PC-9 (cell line): ENCODE measurements at regions not wholly inside any gene's neighbourhood (a gene's known extent, or its start where the extent isn't known, plus 50 kb on each side); places are given as distances from the start of the nearest gene placed in this dataset.

Source experiments
- BruUV-seq: library from RNA; stranded (reverse); fragments of 400-500 nt; replicated peaks from 2 replicates; lab custom pipeline; 2021; lab: Mats Ljungman, UMichigan
- CTCF ChIA-PET: fragments of 300-600 bp; sonication (Branson Sonifier 250); formaldehyde crosslinking; loops from one replicate; lab custom pipeline; 2022; ENCODE audit warnings: antibody characterized with exemption; lab: Charles Lee
- POLR2A ChIA-PET: fragments of 300-600 bp; sonication (Branson Sonifier 250); formaldehyde crosslinking; loops from one replicate; lab custom pipeline; 2022; ENCODE audit warnings: antibody characterized with exemption; ENCODE audit not compliant: unreplicated experiment; lab: Charles Lee
- DNase-seq, 2 experiments: peaks; one replicate each; pipeline versions ENCODE4 v3.0.0 to v3.0.0-alpha.2; 2015 to 2022; ENCODE audit warnings: mixed read lengths in 1 of 2
- H2AFZ ChIP-seq: fragments of 200-600 bp; sonication (generic); 2 replicates; pipeline ENCODE4 v1.8.1; 2017; ENCODE audit warnings: antibody characterized with exemption
- H3F3A ChIP-seq: fragments of 200-600 bp; sonication (generic); 2 replicates; pipeline ENCODE4 v1.8.1; 2017; ENCODE audit warnings: antibody characterized with exemption, mild to moderate bottlenecking, low read depth; ENCODE audit not compliant: insufficient read depth
- H3K27ac ChIP-seq: fragments of 200-600 bp; sonication (generic); 2 replicates; pipeline ENCODE4 v1.6.1; 2016; ENCODE audit warnings: mixed run types
- H3K27me3 ChIP-seq: fragments of 200-600 bp; sonication (generic); 2 replicates; pipeline ENCODE4 v1.6.1; 2016; ENCODE audit warnings: low read depth, mixed run types; ENCODE audit not compliant: insufficient read depth
- H3K36me3 ChIP-seq: fragments of 200-600 bp; sonication (generic); 2 replicates; pipeline ENCODE4 v1.6.1; 2016; ENCODE audit warnings: low read depth, mixed run types
- H3K4me1 ChIP-seq: fragments of 200-600 bp; sonication (generic); replicated peaks from 2 replicates; pipeline ENCODE4 v1.6.1; 2016; ENCODE audit warnings: mixed run types; ENCODE audit not compliant: insufficient read depth
- H3K4me2 ChIP-seq: fragments of 200-600 bp; sonication (generic); 2 replicates; pipeline ENCODE4 v1.6.1; 2017; ENCODE audit warnings: mixed run types
- H3K4me3 ChIP-seq: fragments of 200-600 bp; sonication (generic); 2 replicates; pipeline ENCODE4 v1.6.1; 2016; ENCODE audit warnings: mixed run types
- H3K79me2 ChIP-seq: fragments of 200-600 bp; sonication (generic); 2 replicates; pipeline ENCODE4 v1.6.1; 2017; ENCODE audit warnings: low read depth, mixed run types
- H3K9me2 ChIP-seq: fragments of 200-600 bp; sonication (generic); 2 replicates; pipeline ENCODE4 v1.8.1; 2017; ENCODE audit warnings: mild to moderate bottlenecking; ENCODE audit not compliant: insufficient read depth
- H3K9me3 ChIP-seq: fragments of 200-600 bp; sonication (generic); 2 replicates; pipeline ENCODE4 v1.8.1; 2016; ENCODE audit warnings: low read depth; ENCODE audit not compliant: insufficient read depth
- H4K20me1 ChIP-seq: fragments of 200-600 bp; sonication (generic); 2 replicates; pipeline ENCODE4 v1.8.1; 2017; ENCODE audit not compliant: insufficient read depth
- CTCF ChIP-seq: fragments of 200-600 bp; sonication (generic); conservative IDR thresholded peaks from 2 replicates; pipeline ENCODE4 v1.6.1; 2017; ENCODE audit warnings: mixed run types, antibody characterized with exemption, mild to moderate bottlenecking, moderate library complexity
- EZH2 ChIP-seq: fragments of 200-600 bp; sonication (generic); IDR thresholded peaks from 2 replicates; pipeline ENCODE4 v1.8.0; 2017; ENCODE audit warnings: antibody characterized with exemption, low read depth
- intact Hi-C: fragments of 100-400 bp; cut with micrococcal nuclease; formaldehyde crosslinking; loops from one replicate; pipeline ENCODE4 v1.10.0; 2022; ENCODE audit not compliant: unreplicated experiment

DNA sequence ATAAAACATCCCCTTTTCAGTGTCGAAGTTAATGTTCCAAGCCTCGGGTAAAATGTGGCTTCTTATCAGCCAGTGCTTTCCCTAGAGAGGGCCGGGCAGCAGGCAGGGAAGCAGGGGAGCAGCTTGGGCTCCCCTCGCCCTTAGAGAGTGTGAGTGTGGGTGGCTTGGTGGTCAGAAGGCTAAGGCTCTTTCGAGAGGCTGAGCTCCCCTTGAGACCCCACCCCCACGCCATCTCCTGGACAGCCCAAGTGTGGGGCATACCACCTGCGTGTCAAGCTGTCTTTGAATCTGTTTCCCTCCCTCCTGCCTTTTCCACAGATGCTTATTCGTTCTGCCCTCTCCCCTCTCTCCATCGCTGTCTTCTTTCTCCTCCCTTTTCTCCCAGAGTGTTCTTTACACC lies 95.1 kb upstream of the FOXP4 start:
- no TSS peak for BruUV-seq
- intact Hi-C loops: no loop called here
- DNase-seq: no peak
- TF ChIP-seq EZH2 (no peak), CTCF (no peak)
- POLR2A ChIA-PET: no interaction called here
- Histone ChIP-seq H3K9me2 (no peaks in the 10 kb centered on the region), H2AFZ (no peak overlapping the region), H3K4me3 (no peak overlapping the region), H3K27me3 (peaks cover 16% of the 10 kb centered on the region; the same call in 1 of the 2 replicates), H3K79me2 (no peaks in the 10 kb centered on the region), H3F3A (no peaks in the 10 kb centered on the region), H3K9me3 (no peaks in the 10 kb centered on the region), H3K27ac (no peak overlapping the region), H3K4me1 (no peaks in the 10 kb centered on the region), H4K20me1 (no peaks in the 10 kb centered on the region), H3K4me2 (no peak overlapping the region), H3K36me3 (no peaks in the 10 kb centered on the region)
- CTCF ChIA-PET: no interaction called here

DNA sequence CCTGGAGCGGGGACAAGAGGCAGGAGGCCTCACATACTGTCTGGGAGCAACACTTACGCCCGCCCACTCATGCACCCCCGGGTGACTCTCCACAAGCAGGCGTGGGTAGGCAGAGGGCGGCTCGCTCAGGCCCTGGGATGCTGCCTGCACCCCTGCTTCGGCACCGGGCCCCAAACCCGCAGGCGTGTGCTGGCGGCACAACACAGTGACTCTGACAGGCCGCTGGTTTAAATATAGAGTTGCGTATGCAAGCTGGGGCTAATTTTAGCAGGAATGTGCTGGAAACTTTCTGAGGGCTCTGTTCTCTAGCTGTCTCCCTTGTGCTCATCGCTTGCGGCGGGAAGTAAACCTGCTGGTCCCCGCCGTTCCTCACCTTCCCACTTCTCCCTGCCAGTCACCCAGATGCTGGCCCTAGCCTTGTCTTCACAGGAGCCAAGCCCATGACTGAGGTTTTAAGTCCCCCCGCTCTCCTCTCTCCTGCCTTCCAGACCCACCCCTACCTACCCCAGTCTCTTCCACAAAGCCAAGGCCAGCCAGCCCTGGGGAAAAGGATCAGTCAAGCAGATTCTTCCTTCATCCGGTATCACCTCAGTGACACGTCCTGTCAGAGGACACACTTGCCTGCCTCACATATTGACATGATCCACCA lies 94.5 kb upstream of the FOXP4 start:
- CTCF ChIA-PET: no interaction called here
- intact Hi-C loops: no loop called here

GRCh38 chr6:41452763-41453162 lies 93.4 kb upstream of the FOXP4 start:
- no TSS peak for BruUV-seq
- H3K4me2 ChIP-seq: no peak overlapping the region
- no peaks in the 10 kb centered on the region for H3K79me2 ChIP-seq
- H3K4me3 ChIP-seq: no peak overlapping the region
- H3K9me2 ChIP-seq: no peaks in the 10 kb centered on the region
- ChIA-PET POLR2A (interaction anchor here (0.6 kb wide), 1 partner anchor 508 kb away, joined by 3 read pairs; no protein-coding TSS in a partner anchor), CTCF (interaction anchor here (0.5 to 0.7 kb wide), 2 partner anchors 10 to 393 kb away, joined by 3 read pairs; no protein-coding TSS in a partner anchor)
- H3K4me1 ChIP-seq: no peaks in the 10 kb centered on the region
- H3F3A ChIP-seq: no peaks in the 10 kb centered on the region
- H4K20me1 ChIP-seq: no peaks in the 10 kb centered on the region
- intact Hi-C loops: no loop called here
- H3K36me3 ChIP-seq: no peaks in the 10 kb centered on the region
- TF ChIP-seq EZH2 (no peak), CTCF (no peak)
- H3K27me3 ChIP-seq: peaks cover 15% of the 10 kb centered on the region; the same call in 1 of the 2 replicates
- no peaks in the 10 kb centered on the region for H3K9me3 ChIP-seq
- DNase-seq: no peak
- H3K27ac ChIP-seq: no peak overlapping the region
- no peak overlapping the region for H2AFZ ChIP-seq

More for the DNA sequence above, 94.5 kb upstream of the FOXP4 start:
- DNase-seq: no peak
- peaks cover 15% of the 10 kb centered on the region; the same call in 1 of the 2 replicates for H3K27me3 ChIP-seq
- no peak overlapping the region for H3K4me3 ChIP-seq
- H3K27ac ChIP-seq: no peak overlapping the region
- H3K79me2 ChIP-seq: no peaks in the 10 kb centered on the region
- no peaks in the 10 kb centered on the region for H4K20me1 ChIP-seq
- no peaks in the 10 kb centered on the region for H3F3A ChIP-seq
- no peaks in the 10 kb centered on the region for H3K36me3 ChIP-seq
- H3K9me2 ChIP-seq: no peaks in the 10 kb centered on the region
- TF ChIP-seq CTCF (no peak), EZH2 (no peak)
- no peaks in the 10 kb centered on the region for H3K9me3 ChIP-seq
- H3K4me1 ChIP-seq: no peaks in the 10 kb centered on the region
- H2AFZ ChIP-seq: no peak overlapping the region
- POLR2A ChIA-PET: no interaction called here
- no peak overlapping the region for H3K4me2 ChIP-seq
- BruUV-seq: no TSS peak
